ENCODE measurements at regions not wholly inside any gene's neighbourhood (a gene's known extent, or its start where the extent isn't known, plus 50 kb on each side); places are given as distances from the start of the nearest gene placed in this dataset.

GRCh38 chr7:54439391-54439790, 102.8 kb upstream of the VSTM2A start:
- TF ChIP-seq POLR2A (IDR thresholded peaks at IDR 0.05; ENCODE audit: low read depth, low read length) (no peak), POLR2AphosphoS5 (IDR thresholded peaks at IDR 0.05; ENCODE audit: low read depth, low read length) (no peak), PAX5 (IDR thresholded peaks at IDR 0.05; ENCODE audit: insufficient read depth, low read length, severe bottlenecking) (no peak)
